ENCODE measurements at regions not wholly inside any gene's neighbourhood (a gene's known extent, or its start where the extent isn't known, plus 50 kb on each side); places are given as distances from the start of the nearest gene placed in this dataset.
A peak's percentile ranks its signal among the peaks of the same experiment; 100 is the strongest.

DNA sequence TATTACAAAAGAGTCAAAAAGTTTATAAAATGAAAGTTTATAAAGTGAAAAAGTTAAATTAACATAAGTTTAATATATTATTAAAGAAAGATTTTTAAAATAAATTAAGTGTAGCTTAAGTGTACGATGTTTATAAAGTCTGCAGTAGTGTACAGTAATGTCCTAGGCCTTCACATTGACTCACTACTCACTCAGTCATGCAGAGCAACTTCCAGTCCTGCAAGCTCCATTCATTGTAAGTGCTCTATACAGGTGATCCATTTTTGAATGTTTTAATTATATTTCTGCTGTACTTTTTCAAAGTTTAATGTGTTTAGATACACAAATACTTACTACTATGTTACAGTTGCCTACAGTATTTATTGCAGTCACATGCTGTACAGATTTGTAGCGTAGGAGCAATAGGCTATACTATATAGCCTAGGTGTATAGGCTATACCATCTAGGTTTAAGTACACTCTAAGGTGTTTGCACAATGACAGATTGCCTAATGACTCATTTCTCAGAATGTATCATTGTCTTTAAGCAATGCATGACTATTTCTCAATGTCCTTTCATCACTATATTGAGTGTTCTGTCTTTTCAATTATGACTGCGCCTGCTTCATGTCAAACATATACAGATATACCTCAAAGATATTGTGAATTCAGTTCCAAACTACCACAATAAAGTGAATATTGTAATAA lies 1110.3 kb upstream of the MAP3K7 start:
- DNase-seq (ENCODE audit: extremely low spot score) = no peak
- no peaks in the 10 kb centered on the region for H3K36me3 ChIP-seq (ENCODE audit: insufficient read depth)
- no peak overlapping the region for H3K27ac ChIP-seq (ENCODE audit: low read depth)
- no peaks in the 10 kb centered on the region for H3K4me1 ChIP-seq (ENCODE audit: insufficient read depth)
- no peak overlapping the region for H3K4me3 ChIP-seq (ENCODE audit: low read depth, low read length)
- WGBS = 97% methylated on average over 3 of the region's 3 CpGs

- no peak overlapping the region for H3K4me3 ChIP-seq (ENCODE audit: low read depth, low read length)
- H3K4me1 ChIP-seq (ENCODE audit: insufficient read depth) = no peaks in the 10 kb centered on the region
- WGBS = 80% methylated on average over 3 of the region's 3 CpGs
- no peak for DNase-seq (ENCODE audit: extremely low spot score)
- no peaks in the 10 kb centered on the region for H3K36me3 ChIP-seq (ENCODE audit: insufficient read depth)
- H3K27ac ChIP-seq (ENCODE audit: low read depth) = no peak overlapping the region
These were observed 1108.3 kb upstream of the MAP3K7 start for GRCh38 chr6:91695221-91695620.

DNA sequence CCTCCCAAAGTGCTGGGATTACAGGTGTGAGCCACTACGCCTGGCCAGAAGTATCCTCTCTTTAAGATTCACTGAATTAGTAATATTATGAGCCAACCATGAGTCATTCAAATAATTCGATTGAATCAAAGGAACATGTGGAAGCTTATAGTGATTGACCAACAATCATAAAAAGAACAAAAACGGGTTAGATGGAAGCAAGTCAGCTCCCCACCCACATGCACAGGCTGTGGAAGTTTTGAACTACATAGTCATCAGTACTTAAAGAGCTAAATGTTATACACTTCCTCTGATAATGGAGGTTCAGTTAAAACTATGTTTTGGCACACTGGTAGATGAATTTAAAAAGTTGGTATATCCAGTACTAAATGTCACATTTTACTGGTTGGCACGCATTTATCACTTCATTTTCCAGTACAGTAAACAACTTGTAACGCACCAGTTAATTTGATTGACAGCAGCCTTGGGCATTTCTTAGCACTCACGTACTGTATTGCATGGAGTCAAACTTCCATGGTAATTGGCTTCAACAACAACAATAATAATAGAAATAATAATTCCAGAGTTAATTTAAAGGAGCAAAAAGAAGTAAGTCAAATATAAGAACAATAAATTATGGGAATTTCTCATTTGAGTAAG lies 1107.3 kb upstream of the MAP3K7 start:
- DNase-seq (ENCODE audit: extremely low spot score) = no peak
- no peak overlapping the region for H3K4me3 ChIP-seq (ENCODE audit: low read depth, low read length)
- H3K27ac ChIP-seq (ENCODE audit: low read depth) = no peak overlapping the region
- H3K36me3 ChIP-seq (ENCODE audit: insufficient read depth) = no peaks in the 10 kb centered on the region
- no peaks in the 10 kb centered on the region for H3K4me1 ChIP-seq (ENCODE audit: insufficient read depth)
- 71% methylated on average over 6 of the region's 6 CpGs for WGBS

DNA sequence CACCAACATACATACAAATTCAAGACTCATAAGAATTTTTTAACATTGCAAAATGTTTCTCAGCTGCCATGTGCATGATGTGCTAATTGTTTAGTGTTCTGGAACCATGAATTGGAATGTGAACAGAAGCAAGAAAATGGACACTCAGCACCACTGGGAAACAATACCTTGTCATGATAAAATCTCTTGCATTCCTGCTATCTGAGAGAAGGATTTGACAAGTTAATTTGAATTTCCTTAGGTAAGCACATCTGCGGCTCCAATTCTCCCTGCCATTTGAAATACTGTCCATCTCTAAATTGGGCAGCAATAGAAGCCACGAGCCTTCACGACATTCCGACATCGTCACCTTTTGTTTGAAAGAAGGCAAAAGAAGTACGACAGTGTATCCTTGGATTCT lies 1104.6 kb upstream of the MAP3K7 start:
- no peaks in the 10 kb centered on the region for H3K36me3 ChIP-seq (ENCODE audit: insufficient read depth)
- H3K27ac ChIP-seq (ENCODE audit: low read depth) = no peak overlapping the region
- 86% methylated on average over 6 of the region's 6 CpGs for WGBS
- H3K4me3 ChIP-seq (ENCODE audit: low read depth, low read length) = no peak overlapping the region
- no peaks in the 10 kb centered on the region for H3K4me1 ChIP-seq (ENCODE audit: insufficient read depth)
- no peak for DNase-seq (ENCODE audit: extremely low spot score)

- Histone ChIP-seq H3K4me1 (ENCODE audit: insufficient read depth) (no peaks in the 10 kb centered on the region), H3K4me3 (ENCODE audit: low read depth, low read length) (no peak overlapping the region), H3K36me3 (ENCODE audit: insufficient read depth) (no peaks in the 10 kb centered on the region), H3K27ac (ENCODE audit: low read depth) (no peak overlapping the region)
- no peak for DNase-seq (ENCODE audit: extremely low spot score)
- WGBS = 88% methylated on average over 4 of the region's 4 CpGs
These were observed 1096.4 kb upstream of the MAP3K7 start for GRCh38 chr6:91683240-91683639.

- H3K4me3 ChIP-seq (ENCODE audit: low read depth, low read length) = no peak overlapping the region
- WGBS = 83% methylated on average over 7 of the region's 7 CpGs
- DNase-seq (ENCODE audit: extremely low spot score) = no peak
- no peak overlapping the region for H3K27ac ChIP-seq (ENCODE audit: low read depth)
- no peaks in the 10 kb centered on the region for H3K4me1 ChIP-seq (ENCODE audit: insufficient read depth)
- no peaks in the 10 kb centered on the region for H3K36me3 ChIP-seq (ENCODE audit: insufficient read depth)
These were observed 1094.4 kb upstream of the MAP3K7 start for GRCh38 chr6:91681296-91681695.

- 79% methylated on average over 5 of the region's 5 CpGs for WGBS
- H3K36me3 ChIP-seq (ENCODE audit: insufficient read depth) = no peaks in the 10 kb centered on the region
- H3K4me3 ChIP-seq (ENCODE audit: low read depth, low read length) = no peak overlapping the region
- no peak overlapping the region for H3K27ac ChIP-seq (ENCODE audit: low read depth)
- H3K4me1 ChIP-seq (ENCODE audit: insufficient read depth) = no peaks in the 10 kb centered on the region
- DNase-seq (ENCODE audit: extremely low spot score) = no peak
These were observed 1092.0 kb upstream of the MAP3K7 start for GRCh38 chr6:91678679-91679446.

- H3K36me3 ChIP-seq (ENCODE audit: insufficient read depth) = no peaks in the 10 kb centered on the region
- WGBS = 60% methylated on average over 1 of the region's 1 CpG
- no peaks in the 10 kb centered on the region for H3K4me1 ChIP-seq (ENCODE audit: insufficient read depth)
- no peak overlapping the region for H3K4me3 ChIP-seq (ENCODE audit: low read depth, low read length)
- no peak for DNase-seq (ENCODE audit: extremely low spot score)
- H3K27ac ChIP-seq (ENCODE audit: low read depth) = no peak overlapping the region
These were observed 1085.3 kb upstream of the MAP3K7 start for GRCh38 chr6:91672201-91672600.

DNA sequence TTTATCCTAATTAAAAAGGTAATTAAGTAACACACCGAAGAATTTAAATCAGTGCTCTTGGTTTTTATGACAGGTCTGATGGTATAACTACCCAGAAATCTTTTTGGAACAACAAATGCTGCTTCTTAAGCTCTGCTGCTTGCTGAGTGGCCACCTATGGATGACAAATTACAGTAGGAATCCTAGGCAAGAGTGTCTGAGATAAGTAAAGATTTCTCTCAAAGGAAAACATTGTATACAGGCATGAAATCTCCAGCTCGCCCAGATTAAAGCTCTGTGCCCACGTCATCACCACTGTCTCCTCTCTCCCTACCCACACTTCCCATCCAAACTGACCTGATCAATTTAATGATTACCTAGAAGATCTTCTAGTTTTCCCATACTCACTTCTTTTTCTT lies 1083.0 kb upstream of the MAP3K7 start:
- no peaks in the 10 kb centered on the region for H3K36me3 ChIP-seq (ENCODE audit: insufficient read depth)
- no peak overlapping the region for H3K27ac ChIP-seq (ENCODE audit: low read depth)
- 45% methylated on average over 3 of the region's 3 CpGs for WGBS
- H3K4me3 ChIP-seq (ENCODE audit: low read depth, low read length) = no peak overlapping the region
- no peaks in the 10 kb centered on the region for H3K4me1 ChIP-seq (ENCODE audit: insufficient read depth)
- no peak for DNase-seq (ENCODE audit: extremely low spot score)

- H3K36me3 ChIP-seq (ENCODE audit: insufficient read depth) = no peaks in the 10 kb centered on the region
- DNase-seq (ENCODE audit: extremely low spot score) = peak; percentile 7
- WGBS = 23% methylated on average over 9 of the region's 9 CpGs
- H3K4me3 ChIP-seq (ENCODE audit: low read depth, low read length) = no peak overlapping the region
- no peaks in the 10 kb centered on the region for H3K4me1 ChIP-seq (ENCODE audit: insufficient read depth)
- no peak overlapping the region for H3K27ac ChIP-seq (ENCODE audit: low read depth)
These were observed 1082.4 kb upstream of the MAP3K7 start for GRCh38 chr6:91669154-91669870.

DNA sequence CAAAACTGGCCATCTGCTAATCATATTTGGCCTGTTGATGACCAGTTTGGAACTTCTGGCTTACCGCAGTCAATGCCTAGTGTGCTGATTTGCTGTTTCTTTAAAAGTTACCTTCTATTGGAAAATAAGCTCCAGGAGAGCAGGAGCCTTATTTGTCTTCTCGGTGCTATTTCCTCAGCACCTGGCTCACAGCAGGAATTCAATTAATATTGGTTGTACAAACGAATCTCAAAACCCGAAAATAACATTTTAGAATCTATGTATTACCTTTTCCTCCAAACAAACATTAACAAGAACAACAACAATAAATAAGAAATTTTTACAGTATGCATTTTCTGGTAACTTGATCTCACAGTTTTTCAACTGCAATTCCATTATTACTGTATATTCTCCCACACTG lies 1080.7 kb upstream of the MAP3K7 start:
- H3K4me1 ChIP-seq (ENCODE audit: insufficient read depth) = no peaks in the 10 kb centered on the region
- DNase-seq (ENCODE audit: extremely low spot score) = no peak
- H3K27ac ChIP-seq (ENCODE audit: low read depth) = no peak overlapping the region
- 87% methylated on average over 4 of the region's 4 CpGs for WGBS
- no peak overlapping the region for H3K4me3 ChIP-seq (ENCODE audit: low read depth, low read length)
- H3K36me3 ChIP-seq (ENCODE audit: insufficient read depth) = no peaks in the 10 kb centered on the region

DNA sequence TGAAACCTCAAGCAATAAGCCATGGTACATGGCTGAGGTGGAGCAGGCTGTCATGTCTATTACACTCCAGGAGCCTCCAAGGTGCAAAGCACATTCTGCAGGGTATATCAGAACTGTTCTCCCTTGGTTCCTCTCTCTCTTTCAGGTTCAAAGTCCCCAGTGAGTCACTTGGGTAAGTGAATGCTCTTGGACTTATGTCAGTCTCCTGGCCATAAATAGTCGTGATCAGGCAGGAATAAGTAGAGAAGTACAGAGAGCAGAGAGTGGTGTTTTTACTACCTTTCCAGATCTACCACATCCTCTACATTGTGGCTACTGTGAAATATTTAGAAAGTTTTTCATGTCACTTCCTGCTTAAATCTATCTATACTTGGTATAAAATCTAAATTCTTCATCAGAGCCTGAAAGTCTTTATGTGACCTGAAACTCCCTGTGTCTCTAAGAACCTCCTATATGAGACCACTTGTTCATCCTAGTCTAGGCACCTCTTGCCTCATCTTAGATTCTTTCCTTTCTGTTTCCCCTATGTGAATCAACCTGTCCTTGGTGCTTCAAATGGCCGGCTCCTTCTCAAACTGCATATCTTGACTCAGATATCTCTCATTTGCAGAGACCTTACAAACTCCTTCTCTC lies 1077.6 kb upstream of the MAP3K7 start:
- Histone ChIP-seq H3K36me3 (ENCODE audit: insufficient read depth) (no peaks in the 10 kb centered on the region), H3K4me3 (ENCODE audit: low read depth, low read length) (no peak overlapping the region), H3K27ac (ENCODE audit: low read depth) (no peak overlapping the region), H3K4me1 (ENCODE audit: insufficient read depth) (no peaks in the 10 kb centered on the region)
- DNase-seq (ENCODE audit: extremely low spot score) = no peak
- WGBS = 92% methylated on average over 2 of the region's 2 CpGs

GRCh38 chr6:91660893-91661292 lies 1074.0 kb upstream of the MAP3K7 start:
- H3K27ac ChIP-seq (ENCODE audit: low read depth) = no peak overlapping the region
- no peaks in the 10 kb centered on the region for H3K36me3 ChIP-seq (ENCODE audit: insufficient read depth)
- H3K4me3 ChIP-seq (ENCODE audit: low read depth, low read length) = no peak overlapping the region
- WGBS = 97% methylated on average over 1 of the region's 1 CpG
- H3K4me1 ChIP-seq (ENCODE audit: insufficient read depth) = no peaks in the 10 kb centered on the region
- DNase-seq (ENCODE audit: extremely low spot score) = no peak

All from urinary bladder (tissue), 3 donors.